ENCODE measurements at regions not wholly inside any gene's neighbourhood (a gene's known extent, or its start where the extent isn't known, plus 50 kb on each side); places are given as distances from the start of the nearest gene placed in this dataset.

DNA sequence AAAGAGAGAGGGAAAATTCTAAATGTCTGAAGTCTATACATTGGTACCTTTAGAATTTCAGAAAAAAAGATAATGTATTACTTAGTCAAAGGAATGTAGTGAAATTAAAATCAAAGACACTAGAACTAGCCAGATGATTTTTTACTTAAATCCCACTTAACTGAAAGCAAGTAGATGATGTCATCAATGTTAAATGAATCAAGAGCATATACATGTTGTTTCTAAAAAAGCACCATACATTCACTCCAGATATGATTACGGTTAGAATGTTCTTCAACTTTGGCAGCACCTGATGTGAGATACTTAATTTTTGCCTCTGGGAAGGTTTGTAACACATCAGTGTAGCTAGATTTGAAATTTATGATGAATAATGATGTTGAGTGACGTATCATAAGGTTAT, 576.7 kb upstream of the CNTNAP2 start:
- DNase-seq (ENCODE audit: low read depth): no peak
- H3K4me3 ChIP-seq (ENCODE audit: low read depth, low read length): no peak overlapping the region
- TF ChIP-seq, protein P1, sequence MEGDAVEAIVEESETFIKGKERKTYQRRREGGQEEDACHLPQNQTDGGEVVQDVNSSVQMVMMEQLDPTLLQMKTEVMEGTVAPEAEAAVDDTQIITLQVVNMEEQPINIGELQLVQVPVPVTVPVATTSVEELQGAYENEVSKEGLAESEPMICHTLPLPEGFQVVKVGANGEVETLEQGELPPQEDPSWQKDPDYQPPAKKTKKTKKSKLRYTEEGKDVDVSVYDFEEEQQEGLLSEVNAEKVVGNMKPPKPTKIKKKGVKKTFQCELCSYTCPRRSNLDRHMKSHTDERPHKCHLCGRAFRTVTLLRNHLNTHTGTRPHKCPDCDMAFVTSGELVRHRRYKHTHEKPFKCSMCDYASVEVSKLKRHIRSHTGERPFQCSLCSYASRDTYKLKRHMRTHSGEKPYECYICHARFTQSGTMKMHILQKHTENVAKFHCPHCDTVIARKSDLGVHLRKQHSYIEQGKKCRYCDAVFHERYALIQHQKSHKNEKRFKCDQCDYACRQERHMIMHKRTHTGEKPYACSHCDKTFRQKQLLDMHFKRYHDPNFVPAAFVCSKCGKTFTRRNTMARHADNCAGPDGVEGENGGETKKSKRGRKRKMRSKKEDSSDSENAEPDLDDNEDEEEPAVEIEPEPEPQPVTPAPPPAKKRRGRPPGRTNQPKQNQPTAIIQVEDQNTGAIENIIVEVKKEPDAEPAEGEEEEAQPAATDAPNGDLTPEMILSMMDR (IDR thresholded peaks at IDR 0.05; ENCODE audit: insufficient read depth, low read length): no peak

DNA sequence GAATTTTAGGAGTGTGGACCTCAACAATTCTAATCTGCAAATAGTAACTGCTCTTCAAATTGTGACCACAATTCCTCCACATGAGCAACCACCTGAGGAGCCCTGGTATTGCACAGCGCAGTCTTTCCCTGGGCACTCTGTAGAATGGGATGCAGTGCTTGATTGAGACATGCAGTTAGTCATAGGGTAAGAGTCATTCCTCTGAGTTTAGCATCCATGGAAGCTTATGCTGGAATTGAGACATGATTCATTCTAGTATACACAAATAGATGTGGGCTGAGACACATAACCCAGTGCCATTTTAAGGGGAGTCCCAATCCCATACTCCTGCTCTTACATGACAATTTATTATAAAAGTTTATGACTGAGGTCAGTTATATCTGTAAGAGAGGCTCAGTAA, 582.3 kb upstream of the CNTNAP2 start:
- no peak for DNase-seq (ENCODE audit: low read depth)
- H3K4me3 ChIP-seq (ENCODE audit: low read depth, low read length): no peak overlapping the region
- TF ChIP-seq, protein P1 (IDR thresholded peaks at IDR 0.05; ENCODE audit: insufficient read depth, low read length): no peak

DNA sequence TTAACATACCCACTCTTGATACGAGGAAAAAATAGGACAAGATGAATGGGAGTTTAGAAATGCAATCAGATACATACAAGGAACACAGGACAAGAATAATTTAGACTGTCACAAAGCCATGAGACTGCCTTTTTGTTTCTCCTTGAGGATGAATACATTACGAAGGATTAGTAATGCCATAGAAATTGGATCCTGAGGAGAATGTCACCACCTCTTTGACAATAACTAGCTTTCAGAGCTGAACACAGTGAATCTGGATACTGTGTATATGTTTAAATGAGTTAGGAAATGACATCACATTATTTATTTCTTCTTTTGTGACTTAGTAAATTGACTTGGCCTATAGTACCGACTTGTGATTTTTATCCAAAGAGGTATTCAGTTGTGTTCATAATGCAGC, 596.3 kb upstream of the CNTNAP2 start:
- TF ChIP-seq, protein P1 (IDR thresholded peaks at IDR 0.05; ENCODE audit: insufficient read depth, low read length): no peak
- no peak for DNase-seq (ENCODE audit: low read depth)
- no peak overlapping the region for H3K4me3 ChIP-seq (ENCODE audit: low read depth, low read length)

DNA sequence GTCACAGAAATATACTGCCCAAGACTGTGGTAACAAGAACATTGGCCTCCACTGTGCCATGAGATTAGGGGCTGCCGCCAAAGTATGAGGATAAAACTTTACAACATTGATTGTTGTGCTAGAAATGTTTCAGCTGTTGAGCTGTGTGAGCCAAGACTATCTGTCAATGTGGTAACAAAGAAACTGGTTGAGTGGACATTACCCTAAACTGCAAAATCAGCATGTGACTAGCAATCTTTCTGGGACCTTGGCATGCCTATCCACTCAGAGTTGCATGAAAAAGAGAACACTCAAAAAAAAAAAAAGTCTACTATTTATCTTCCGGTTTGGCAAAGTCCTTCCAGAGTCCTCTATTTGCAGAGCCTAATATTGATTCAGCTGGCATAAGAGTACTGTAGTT, 605.6 kb upstream of the CNTNAP2 start:
- no peak overlapping the region for H3K4me3 ChIP-seq (ENCODE audit: low read depth, low read length)
- DNase-seq (ENCODE audit: low read depth): no peak
- TF ChIP-seq, protein P1 (IDR thresholded peaks at IDR 0.05; ENCODE audit: insufficient read depth, low read length): no peak

DNA sequence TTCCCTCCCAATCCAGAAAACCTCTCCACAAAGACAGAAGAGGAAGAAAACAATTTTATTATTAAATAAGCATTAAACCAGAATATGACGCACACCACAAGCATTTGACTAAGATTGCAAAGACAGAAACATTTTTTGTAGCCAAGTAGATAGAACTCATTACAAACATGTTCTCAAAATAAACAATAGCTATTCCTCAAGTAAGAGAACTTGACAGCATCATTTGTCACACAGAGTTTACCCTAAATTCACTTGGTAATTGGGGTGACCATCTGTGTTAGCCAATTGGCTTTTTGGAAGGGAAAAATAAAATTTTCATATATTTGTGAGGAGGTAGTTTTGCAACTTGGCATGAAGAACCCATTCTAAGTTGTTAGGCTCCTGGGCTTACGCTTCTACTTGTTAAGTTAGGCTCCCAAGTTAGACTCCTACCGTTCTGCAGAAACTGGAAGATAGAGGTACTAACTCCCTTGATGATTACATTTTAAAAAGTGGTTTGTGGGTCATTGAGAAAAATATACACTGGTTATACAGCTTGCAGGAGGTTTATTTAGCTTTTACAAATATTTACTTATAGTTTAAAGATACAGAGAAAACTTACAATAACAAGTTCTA, 618.6 kb upstream of the CNTNAP2 start:
- no peak overlapping the region for H3K4me3 ChIP-seq (ENCODE audit: low read depth, low read length)
- TF ChIP-seq, protein P1 (IDR thresholded peaks at IDR 0.05; ENCODE audit: insufficient read depth, low read length): no peak
- no peak for DNase-seq (ENCODE audit: low read depth)

DNA sequence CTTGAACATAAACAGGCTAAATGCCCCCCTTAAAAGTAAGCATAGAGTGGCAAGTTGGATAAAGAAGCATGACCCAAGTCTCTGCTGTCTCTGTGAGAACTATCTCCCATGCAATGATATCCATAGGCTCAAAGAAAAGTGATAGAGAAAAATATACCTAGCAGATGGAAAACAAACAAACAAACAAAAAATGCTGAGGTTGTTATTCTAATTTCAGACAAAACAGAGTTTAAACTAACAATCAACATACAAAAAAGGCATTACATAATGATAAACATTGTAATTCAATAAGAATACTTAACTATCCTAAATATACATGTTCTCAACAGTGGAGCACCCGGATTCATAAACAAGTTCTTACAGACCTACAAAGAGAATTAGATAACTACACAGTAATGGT, 626.2 kb upstream of the CNTNAP2 start:
- TF ChIP-seq, protein P1 (IDR thresholded peaks at IDR 0.05; ENCODE audit: insufficient read depth, low read length): no peak
- no peak overlapping the region for H3K4me3 ChIP-seq (ENCODE audit: low read depth, low read length)
- no peak for DNase-seq (ENCODE audit: low read depth)

DNA sequence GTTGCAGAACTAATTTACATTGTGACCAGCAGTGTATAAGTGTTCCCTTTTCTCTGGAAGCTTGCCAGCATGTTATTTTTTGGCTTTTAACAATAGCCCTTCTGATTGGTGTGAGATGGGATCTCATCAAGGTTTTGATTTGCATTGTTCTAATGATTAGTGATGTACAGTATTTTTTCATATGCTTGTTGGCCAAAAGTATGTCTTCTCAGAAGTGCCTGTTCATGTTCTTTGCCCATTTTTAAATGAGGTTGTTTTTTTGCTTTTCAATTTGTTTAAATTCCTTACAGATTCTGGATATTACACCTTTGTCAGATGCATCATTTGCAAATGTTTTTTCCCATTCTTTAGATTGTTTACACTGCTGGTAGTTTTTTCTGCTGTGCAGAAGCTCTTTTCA, 627.0 kb upstream of the CNTNAP2 start:
- no peak for DNase-seq (ENCODE audit: low read depth)
- TF ChIP-seq, protein P1 (IDR thresholded peaks at IDR 0.05; ENCODE audit: insufficient read depth, low read length): no peak
- no peak overlapping the region for H3K4me3 ChIP-seq (ENCODE audit: low read depth, low read length)
